GM20431 (cell line): ENCODE measurements at regions not wholly inside any gene's neighbourhood (a gene's known extent, or its start where the extent isn't known, plus 50 kb on each side); places are given as distances from the start of the nearest gene placed in this dataset.
"Not testable (repeated sequence)": the region's sequence is repeated elsewhere in the genome, so short reads cannot be mapped to it uniquely, and the experiment has no call there.

Source experiments
- in situ Hi-C: fragments of 300-500 bp; cut with MseI, MboI; formaldehyde crosslinking; loops from one replicate; pipeline ENCODE4 v1.15.0; 2020; ENCODE audit warnings: low sequenced_read_pairs; ENCODE audit not compliant: unreplicated experiment

DNA sequence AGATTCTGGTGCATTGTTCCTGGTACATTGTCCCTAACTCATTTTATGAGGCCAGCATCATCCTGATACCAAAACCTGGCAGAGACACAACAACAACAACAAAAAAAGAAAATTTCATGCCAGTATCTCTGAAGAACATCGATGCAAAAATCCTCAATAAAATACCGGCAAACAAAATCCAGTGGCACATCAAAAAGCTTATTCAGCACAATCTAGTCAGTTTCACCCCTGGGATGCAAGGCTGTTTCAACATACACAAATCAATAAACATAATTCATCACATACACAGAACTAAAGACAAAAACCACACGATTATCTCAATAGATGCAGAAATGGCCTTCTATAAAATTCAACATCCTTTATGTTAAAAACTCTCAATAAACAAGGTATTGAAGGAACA is 477.4 kb downstream of the SOCS6 start:
- in situ Hi-C loops, result not testable (repeated sequence)

DNA sequence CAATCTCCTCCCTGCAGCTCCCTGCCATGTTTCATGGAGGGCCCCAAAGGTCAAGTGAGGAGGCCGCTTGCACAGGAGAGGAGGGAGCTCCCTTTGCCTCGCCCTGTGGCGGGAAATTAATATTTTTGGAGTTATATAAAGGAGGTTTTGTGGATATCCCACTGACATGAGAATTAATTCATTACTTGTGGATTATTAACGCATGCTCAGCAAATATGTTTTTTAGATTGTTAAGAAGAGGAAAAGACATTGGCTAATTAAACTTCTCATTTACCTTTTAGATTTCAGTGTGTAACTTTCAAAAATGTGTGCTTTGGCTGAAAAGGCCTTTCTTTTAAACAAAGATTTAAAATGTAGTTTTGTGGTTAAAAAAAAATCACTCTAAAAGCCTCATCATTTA is 474.0 kb downstream of the SOCS6 start:
- in situ Hi-C loops, result no loop called here

DNA sequence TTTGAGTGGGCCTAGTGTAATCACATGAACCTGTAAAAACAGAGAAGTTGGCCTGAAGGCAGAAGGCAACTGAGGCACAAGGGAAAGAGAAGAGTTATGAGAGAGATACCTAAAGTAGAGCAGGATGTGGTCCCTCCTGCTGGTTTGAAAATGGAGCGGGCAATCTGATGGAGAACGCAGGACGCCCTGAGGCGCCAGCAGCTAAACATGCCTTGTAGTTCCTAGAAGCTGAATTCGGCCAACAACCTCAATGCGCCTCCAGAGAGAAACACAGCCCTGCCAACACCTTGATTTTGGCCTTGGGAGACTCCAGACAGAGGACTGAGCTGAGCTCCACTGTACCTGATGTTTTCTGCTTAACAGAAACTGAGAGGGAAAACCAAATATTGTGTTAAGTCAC is 469.9 kb downstream of the SOCS6 start:
- in situ Hi-C loops, result no loop called here

DNA sequence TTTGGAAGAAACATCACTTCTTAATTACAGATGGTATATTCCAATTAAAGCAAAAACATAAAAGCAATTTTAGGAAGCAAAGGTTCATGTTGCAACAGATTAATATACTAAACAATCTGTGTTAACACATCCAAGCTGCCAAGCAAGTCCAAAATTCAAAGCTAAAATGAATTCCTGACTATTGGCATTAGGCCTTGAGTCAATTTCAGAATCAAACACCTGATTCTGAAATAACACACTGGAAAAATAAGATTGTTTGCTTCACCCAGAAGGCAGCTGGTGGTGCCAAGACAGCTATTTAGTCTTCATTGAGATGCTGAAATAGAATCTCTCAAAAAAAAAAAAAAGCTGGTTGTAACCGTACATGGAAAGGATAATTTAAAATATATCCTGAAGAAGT is 465.6 kb downstream of the SOCS6 start:
- in situ Hi-C loops, result no loop called here

DNA sequence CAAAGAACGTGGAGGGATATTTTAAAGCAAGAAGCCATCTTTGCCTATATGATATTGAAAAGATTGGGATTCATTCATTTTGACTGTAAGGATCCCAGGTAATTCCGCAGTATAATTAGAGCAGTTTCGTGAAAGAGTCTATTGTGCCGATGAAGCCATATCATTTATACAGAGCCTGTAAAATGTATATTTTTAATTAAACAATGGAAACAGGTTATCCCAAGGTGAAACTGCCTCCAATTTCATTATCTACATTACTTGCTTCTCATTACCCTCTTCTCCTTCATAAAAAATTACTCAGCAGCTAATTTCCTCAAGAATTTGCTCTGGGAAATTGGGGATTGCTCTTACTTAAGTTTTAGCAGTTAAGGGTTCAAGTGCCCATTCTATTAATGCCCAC is 444.1 kb downstream of the SOCS6 start:
- in situ Hi-C loops, result no loop called here

DNA sequence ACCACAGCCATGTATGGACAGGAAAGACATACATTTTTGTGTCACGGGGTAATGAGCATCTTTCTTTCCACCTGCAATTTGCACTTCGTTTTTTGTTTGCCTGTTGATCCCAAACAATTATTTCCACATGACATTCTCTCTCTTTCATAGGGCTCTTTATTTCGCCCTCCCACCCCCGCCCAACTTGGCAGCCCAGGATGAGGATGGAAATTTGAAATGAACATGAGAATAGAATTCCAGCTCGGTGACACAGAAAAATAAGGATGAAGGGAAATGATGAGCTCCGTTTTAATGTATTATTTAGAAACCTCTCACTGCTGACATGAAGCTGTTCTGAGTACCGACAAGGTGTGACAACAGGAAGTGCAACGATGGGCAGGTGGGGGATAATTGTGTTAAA is 443.3 kb downstream of the SOCS6 start:
- in situ Hi-C loops, result no loop called here

DNA sequence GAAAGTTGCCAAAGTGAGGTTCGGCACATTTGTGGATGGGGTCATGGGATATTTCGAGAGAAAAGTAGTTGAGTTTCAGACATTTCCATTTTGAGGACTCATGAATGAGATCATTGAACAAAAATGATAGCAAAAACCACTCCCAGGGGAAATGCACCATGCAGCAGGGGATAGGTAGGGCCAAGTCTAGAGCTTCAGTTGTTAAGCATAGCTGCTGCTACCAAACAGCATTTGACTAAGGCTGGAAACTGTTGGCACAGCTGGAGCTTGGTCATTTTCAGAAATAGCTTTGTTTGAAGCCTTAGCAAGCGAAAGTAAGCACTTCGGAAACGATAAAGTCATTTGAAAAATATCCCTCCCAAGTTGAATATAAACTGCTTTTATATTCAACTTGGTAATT is 431.8 kb downstream of the SOCS6 start:
- in situ Hi-C loops, result no loop called here

DNA sequence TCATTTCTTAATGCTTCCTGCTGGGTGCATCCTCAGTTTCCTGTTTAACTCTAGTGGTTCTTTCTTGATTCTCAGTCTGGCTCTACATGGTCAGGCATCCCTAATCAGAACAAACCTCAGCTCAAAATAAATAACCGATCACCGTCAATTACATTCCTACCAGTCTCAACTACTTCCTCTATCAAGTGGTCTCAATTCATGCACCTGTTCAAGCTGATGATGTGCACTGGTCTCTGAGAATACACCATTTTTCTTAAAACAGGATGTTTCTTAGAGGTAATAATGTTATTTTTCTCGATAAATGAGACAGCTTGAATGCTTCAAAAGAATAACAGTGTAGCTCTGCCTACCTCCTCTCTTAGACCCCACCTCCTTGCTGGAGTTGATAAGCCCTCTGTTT is 420.9 kb downstream of the SOCS6 start:
- in situ Hi-C loops, result no loop called here

DNA sequence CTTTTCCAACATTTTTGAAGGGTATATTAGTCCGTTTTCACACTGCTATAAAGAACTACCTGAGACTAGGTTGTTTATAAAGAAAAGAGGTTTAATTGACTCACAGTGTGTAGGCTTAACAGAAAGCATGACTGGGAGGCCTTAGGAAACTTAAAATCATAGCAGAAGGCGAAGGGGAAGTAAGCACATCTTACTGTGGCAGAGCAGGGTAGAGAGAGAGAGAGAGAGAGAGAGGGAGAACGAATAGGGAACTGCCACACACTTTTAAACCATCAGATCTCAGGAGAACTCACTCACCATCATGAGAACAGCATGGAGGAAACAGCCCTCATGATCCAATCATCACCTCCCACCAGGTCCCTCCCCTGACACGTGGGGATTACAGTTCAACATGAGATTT is 420.3 kb downstream of the SOCS6 start:
- in situ Hi-C loops, result no loop called here

DNA sequence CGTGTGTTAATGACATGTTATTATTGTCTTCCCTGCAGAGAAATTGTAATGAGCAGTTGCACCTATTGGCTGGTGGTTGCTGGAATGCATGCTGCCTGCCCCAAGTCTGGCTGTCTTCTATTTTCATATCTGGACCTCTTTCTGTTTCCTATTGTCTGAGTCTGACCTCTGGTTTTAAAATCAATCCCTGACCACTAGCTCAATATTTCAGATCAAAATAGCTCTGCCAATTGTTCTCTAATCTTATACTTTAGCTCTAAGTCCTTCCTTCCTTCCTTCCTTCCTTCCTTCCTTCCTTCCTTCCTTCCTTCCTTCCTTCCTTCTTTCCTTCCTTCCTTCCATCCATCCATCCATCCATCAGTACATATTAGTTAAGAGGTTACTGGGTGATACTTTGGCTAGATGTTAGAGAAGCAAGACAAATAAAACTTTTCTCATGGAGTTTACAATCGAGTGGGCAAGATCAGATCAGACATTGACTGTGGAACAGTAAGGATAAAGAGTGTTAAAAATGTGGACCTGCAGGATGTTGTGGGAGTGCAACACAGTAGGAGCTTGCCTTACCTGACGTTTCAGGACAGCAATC is 417.1 kb downstream of the SOCS6 start:
- in situ Hi-C loops, result no loop called here

DNA sequence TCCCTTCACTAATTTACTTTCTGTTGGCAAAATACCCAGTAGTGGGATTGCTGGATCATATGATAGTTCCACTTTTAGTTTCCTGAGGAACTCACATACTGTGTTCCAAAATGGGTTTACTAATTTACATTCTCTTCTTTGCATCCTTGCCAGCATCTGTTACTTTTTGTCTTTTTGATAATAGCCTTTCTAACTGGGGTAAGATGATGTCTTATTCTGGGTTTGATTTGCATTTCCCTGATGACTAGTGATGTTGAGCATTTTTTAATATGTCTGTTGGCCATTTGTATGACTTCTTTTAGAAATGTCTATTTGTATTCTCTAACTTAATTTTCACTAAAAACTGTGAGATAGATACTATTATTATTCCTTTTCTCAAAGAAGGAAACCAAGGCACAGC is 411.7 kb downstream of the SOCS6 start:
- in situ Hi-C loops, result no loop called here

DNA sequence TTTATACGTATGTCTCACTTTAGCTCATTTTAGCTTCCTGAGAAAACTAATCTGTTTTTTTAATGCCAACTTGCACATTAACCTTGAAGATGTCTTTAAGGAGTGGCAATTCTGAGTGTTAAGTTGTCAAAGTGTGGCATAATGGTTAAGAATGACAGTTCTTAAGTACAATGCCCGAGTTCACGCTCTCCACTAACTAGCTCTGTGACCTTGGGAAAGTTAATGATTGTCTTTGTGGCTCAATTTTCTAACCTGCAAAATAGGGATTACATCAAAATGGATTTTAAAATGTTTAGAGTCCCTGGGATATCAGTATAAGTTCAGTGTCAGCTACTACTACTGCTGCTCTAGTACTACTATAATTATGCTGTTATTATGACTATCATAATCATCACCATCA is 409.7 kb downstream of the SOCS6 start:
- in situ Hi-C loops, result no loop called here

DNA sequence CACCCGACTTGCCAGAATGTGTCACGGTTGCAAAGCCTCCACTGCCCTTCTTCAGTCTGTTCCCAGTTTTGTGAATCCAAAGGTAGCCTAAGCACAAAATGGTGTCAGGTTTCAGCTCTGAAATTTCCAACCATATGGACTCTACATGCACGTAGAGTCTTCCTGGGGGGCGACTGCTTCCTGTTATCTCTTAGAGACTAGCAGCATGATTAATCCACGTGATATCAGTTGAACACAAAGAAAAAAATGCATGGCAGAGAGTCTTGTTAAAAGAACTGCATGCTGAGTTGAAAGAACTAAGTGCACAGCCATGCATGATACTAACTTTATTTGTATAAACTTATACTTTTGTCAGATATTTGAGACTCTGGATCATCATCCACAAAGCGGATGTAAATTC is 404.4 kb downstream of the SOCS6 start:
- in situ Hi-C loops, result no loop called here

DNA sequence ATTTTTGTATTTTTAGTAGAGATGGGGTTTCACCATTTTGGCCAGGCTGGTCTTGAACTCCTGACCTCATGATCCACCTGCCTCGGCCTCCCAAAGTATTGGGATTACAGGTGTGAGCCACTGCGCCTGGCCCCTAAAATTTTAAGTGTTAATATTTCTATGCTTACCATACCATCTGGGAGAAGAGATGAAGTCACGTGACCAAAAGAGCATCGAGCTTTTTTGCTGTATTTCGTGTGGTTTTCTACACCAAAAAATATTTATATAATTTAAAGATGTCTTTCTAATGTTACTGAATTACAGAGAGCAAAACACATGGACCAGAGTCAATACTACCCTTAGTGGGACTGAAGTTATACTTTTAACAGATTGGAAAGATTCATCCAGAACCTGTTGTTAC is 400.9 kb downstream of the SOCS6 start:
- in situ Hi-C loops, result not testable (repeated sequence)

DNA sequence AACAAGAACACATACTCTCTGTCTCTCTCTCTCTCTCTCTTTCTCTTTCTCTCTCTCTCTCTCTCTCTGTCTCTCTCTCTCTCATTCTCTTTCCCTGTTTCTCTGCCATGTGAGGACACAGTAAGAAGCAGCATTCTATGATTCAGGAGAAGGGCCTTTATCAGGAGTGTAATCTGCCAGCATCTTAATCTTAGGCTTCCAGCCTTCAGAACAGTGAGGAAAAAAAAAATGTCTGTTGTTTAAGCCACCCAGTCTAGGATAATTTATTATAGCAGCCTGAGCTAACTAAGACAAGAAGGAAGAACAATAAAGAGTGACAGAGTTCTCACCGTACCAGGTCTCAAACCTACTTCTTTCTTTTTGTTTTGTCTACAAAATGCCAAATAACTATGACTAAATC is 399.4 kb downstream of the SOCS6 start:
- in situ Hi-C loops, result no loop called here

DNA sequence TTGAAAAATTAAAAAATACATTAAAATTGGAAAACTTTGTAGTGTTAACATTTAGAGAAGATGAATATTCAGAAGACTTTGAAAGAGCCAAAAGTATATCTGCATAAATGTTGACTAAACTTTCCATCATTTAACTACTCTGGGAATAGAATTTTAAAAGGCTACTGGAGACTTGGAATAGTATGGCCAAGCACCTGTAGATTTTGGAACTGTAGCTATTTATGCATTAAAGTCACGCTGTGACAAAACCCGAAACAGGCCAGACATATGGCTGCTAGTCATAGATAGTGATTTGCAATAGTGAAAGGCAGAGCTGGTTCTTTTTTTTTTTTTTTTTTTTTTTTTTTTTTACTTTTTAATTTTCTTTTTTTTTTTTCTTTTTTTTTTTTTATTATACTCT is 396.0 kb downstream of the SOCS6 start:
- in situ Hi-C loops, result no loop called here

DNA sequence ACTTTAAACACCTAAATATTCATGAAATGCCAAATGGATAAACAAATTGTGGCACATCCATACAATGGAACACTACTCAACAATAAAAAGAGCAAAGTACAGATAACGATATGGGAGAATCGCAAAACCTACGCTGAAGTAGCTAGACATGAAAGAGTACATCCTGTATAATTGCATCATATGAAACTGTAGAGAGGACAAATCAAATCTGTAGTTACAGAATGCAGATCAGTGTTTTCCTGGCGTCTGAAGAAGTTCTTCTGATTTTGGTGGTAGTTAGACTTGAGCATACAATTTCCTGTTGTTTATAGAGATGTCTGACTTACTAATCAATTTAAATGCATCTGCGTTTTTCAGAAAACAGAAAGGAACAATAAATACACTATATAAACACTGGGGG is 394.4 kb downstream of the SOCS6 start:
- in situ Hi-C loops, result no loop called here

DNA sequence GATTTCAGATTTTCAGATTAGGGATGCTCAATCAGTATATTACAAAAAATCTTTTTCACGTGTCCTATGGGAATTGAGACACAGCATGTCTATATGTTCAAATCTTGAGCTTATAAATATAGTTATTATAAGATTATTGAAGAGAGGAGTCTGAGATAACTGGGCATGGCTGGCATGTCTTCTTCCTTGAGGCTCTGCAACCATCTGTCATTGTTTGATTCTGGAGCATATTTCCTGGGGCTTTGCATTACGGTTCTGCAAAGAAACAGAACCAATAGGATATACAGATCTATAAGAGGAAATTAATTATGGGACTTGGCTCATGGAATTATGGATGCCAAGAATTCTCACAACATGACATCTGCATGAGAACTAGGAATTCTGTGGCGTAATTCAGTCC is 386.1 kb downstream of the SOCS6 start:
- in situ Hi-C loops, result no loop called here

DNA sequence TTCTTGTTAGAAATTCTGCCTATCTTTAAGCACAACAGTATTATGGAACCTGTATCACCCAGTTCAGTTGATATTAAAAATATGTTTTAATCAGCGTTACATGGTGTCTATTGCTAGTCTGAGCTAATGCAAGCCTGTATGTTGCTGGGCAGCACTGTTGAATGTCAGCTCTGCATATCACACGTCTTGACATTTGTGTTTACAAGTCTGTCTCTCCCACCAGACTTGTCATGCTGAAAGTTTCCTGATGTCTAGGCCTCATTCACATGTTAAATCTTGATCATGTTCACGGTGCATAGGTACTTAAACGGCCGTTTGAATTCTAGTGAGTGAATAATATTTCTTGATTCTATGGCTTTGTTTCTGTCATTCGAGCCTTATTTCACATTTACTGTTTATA is 385.0 kb downstream of the SOCS6 start:
- in situ Hi-C loops, result no loop called here

DNA sequence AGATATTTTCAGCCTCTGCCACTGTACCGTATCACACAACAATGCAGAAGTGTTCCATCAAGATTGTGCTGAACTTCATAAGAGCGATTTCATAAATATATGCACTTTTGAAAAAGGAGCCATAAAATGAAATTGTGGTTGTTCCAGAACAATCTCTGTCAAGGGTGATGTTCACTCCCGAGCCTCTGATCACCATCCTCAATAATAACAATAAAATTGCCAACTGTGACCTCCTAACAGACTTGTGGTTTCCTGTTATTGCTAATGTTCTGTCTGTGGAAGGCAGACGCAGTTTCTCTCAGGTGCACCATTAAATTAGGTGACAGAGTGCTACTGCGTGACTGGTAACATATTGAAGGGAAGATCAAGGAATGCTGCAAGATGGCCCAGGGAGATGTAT is 383.7 kb downstream of the SOCS6 start:
- in situ Hi-C loops, result no loop called here

DNA sequence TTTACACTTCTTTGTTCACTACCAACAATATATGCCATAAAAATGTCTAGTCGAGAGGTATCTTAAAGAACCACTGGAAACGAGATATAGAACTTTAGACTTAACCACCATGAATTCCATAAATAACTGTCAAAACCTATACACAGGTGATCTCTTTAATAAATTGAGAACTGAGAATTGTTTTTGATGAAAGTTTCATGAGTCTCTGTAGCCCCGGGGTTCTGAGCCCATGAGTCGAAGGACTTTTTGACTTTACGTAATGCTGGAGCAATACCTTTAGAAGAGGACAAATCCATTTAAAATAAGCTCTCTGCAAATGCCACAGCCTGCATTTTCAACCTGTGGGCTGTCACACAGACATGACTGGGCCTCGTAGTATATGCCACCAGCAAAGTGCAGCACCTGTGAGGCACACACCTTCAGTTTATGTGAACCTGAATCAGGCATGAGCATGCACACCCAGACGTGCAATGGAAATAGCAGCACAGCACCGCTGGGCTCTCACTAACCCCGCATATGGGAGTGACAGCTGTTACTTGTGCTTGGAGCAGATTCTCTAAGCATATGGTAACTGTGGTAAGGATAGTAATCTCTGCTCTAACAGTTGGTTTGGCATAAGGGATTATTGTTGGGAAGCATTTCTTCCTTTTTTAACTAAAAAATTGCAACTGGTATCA is 383.2 kb downstream of the SOCS6 start:
- in situ Hi-C loops, result no loop called here

DNA sequence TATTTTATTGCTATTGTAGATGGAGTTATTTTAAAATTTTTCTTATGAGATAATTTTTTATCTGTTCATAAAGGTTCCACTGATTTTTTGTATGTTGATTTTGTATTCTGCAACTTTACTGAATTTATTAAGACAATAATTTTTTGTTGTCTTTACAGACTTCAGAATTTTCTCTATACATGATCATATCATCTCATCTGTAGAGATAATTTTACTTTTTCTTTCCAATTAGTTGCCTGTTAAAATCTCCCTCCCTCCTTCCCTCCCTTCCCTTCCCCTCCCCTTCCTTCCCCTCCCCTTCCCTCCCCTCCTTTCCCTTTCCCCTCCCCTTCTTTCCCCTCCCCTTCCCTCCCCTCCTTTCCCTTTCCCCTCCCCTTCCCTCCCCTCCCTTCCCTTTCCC is 378.1 kb downstream of the SOCS6 start:
- in situ Hi-C loops, result no loop called here
